ENCODE measurements at regions not wholly inside any gene's neighbourhood (a gene's known extent, or its start where the extent isn't known, plus 50 kb on each side); places are given as distances from the start of the nearest gene placed in this dataset.

DNA sequence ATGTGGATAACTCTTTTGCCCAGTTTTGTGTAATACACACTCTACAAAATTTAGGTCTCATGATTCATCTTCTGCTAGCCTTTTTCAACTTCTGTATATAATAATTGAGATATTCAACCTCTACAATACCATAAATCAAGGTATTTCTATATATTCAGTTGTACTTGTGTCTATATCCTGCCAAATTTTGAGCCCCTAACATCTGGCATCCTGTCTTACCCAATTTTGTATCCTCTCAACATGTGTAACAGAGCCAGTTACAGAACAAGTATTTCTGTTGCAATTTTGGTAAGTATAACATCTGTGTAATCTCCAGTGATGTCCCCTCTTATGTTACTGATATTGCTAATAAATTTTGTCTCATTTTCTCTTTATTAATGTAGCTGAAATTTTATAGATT lies 145.8 kb downstream of the TRIB2 start:
- H3K27me3 Mint-ChIP-seq: no peaks in the 10 kb centered on the region
- peaks cover 19% of the 10 kb centered on the region for H3K4me1 Mint-ChIP-seq (ENCODE audit: low read depth)
- CTCF ChIA-PET: no interaction called here
- H3K4me3 Mint-ChIP-seq: no peak overlapping the region
- DNase-seq: no peak
- peaks cover 34% of the 10 kb centered on the region for H3K9me3 Mint-ChIP-seq
- peaks cover 20% of the 10 kb centered on the region for H3K36me3 Mint-ChIP-seq
- H3K27ac Mint-ChIP-seq: no peak overlapping the region
- POLR2A ChIA-PET: no interaction called here
- intact Hi-C loops (cut with micrococcal nuclease): no loop called here

DNA sequence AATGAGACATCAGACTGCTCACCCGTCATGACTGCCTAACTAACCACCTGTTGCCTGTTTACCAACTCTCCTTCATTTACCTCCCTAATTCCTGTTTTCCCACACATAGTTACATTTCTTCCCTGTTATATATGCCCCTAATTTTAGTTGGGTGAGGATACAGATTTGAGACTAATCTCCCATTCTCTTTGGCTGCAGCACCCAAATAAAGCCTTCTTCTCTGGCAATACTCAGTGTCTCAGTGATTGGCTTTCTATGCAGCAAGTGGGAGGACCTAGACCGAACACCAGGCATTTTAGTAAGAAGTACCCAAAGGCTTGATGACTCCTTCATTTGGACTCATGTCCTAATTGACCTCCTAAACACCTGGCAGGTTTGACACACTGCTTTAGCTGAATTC lies 147.2 kb downstream of the TRIB2 start:
- POLR2A ChIA-PET: no interaction called here
- no peaks in the 10 kb centered on the region for H3K27me3 Mint-ChIP-seq
- CTCF ChIA-PET: no interaction called here
- no peak overlapping the region for H3K4me3 Mint-ChIP-seq
- intact Hi-C loops (cut with micrococcal nuclease): loop anchor here (1.0 kb wide), 1 partner anchor 64 kb away; no protein-coding TSS in a partner anchor
- peaks cover 19% of the 10 kb centered on the region for H3K4me1 Mint-ChIP-seq (ENCODE audit: low read depth)
- DNase-seq: no peak
- peaks cover 34% of the 10 kb centered on the region for H3K9me3 Mint-ChIP-seq
- no peak overlapping the region for H3K27ac Mint-ChIP-seq
- peaks cover 20% of the 10 kb centered on the region for H3K36me3 Mint-ChIP-seq

DNA sequence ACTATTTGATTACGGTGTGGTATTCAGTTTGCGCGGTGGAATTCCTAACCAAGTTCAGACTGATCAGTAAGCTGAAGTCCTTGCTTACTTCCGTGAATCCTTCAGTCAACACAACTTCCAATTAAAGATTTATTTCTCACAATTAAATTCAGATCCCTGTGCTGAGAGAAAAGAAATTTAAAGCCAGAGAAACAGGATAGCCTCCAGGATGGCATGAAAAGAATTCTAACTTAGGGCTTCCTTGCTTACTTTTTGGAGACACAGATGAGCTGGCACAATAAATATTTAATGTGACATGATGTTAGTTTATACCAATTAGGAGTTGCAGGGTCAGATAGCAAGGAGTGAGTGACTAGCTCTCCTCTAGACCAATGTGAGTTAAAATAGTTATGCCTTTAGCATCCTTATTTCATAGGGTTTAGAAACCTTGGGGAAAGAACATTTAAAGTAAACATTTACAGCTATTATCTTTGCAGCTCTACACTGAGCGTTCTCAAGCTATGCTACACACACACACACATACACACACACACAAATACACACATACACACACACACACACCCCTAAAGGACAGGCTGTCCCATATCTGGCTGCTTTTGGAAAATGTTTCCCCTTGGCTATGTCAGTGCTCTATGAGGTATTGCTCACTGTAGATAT lies 151.0 kb downstream of the TRIB2 start:
- H3K9me3 Mint-ChIP-seq: peaks cover 28% of the 10 kb centered on the region
- ChIA-PET CTCF (interaction anchor here (1.1 kb wide), 1 partner anchor 63 kb away, joined by 3 read pairs; no protein-coding TSS in a partner anchor), POLR2A (no interaction called here)
- intact Hi-C loops (cut with micrococcal nuclease): no loop called here
- no peaks in the 10 kb centered on the region for H3K4me1 Mint-ChIP-seq (ENCODE audit: low read depth)
- peaks cover 2% of the 10 kb centered on the region for H3K27me3 Mint-ChIP-seq
- no peak overlapping the region for H3K4me3 Mint-ChIP-seq
- H3K27ac Mint-ChIP-seq: no peak overlapping the region
- H3K36me3 Mint-ChIP-seq: peaks cover 17% of the 10 kb centered on the region
- DNase-seq: no peak

DNA sequence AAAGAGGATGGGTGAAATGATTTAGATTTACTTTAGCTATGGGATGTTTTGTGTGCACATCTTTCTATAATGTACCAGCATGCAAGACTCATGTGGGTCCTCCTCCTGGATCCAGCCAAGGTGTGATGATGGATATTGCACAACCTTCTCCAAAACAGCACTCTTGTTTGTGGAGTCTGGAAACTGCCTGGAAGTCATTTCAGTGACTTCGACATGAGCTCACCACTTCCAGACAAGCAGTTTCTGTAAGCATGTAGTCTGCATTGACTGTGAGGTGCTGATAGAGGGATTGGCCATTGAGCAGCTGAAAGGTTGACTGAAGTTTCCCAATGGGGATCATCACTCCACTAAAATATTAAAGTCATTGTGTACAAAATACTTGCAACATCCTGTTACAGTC lies 154.0 kb downstream of the TRIB2 start:
- Mint-ChIP-seq H3K9me3 (peaks cover 2% of the 10 kb centered on the region), H3K4me1 (ENCODE audit: low read depth) (no peaks in the 10 kb centered on the region)

DNA sequence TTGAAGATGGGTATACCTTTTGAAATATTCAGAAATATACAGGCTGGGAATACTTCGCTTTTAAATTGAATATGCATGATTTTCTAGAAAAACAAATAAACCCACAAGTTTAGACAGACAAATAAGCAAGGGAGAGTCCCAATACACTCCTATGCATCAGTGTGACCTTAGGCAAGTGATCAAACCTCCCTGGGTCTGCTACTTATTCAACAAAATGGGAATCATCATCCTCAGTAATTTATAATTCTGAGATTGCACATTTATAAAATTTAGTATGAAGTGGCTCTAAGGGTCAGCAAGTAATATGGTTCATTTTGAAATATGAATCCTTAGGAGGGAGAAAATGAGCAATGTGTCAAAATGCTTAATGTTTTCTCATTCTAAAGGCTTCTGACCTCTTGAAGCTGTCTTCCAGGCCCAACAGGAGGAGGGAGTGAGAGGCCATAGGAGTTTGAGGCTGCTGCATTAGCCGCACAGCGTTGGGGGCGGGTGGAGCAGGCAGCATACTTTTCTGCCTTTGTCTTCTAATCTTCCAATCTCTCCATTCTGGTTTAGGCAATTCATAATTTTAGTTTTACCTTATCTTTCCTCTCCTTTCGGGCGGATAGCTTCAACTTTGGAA lies 155.1 kb downstream of the TRIB2 start:
- Mint-ChIP-seq H3K27me3 (peaks cover 2% of the 10 kb centered on the region), H3K27ac (no peak overlapping the region), H3K9me3 (no peaks in the 10 kb centered on the region), H3K36me3 (no peaks in the 10 kb centered on the region), H3K4me3 (no peak overlapping the region), H3K4me1 (ENCODE audit: low read depth) (no peaks in the 10 kb centered on the region)
- ChIA-PET CTCF (no interaction called here), POLR2A (no interaction called here)
- intact Hi-C loops (cut with micrococcal nuclease): no loop called here
- no peak for DNase-seq

More for the DNA sequence above, 154.0 kb downstream of the TRIB2 start:
- no peak overlapping the region for H3K4me3 Mint-ChIP-seq
- H3K27ac Mint-ChIP-seq: no peak overlapping the region
- CTCF ChIA-PET: no interaction called here
- DNase-seq: no peak
- H3K27me3 Mint-ChIP-seq: peaks cover 2% of the 10 kb centered on the region
- peaks cover 4% of the 10 kb centered on the region for H3K36me3 Mint-ChIP-seq
- intact Hi-C loops (cut with micrococcal nuclease): no loop called here
- POLR2A ChIA-PET: no interaction called here

DNA sequence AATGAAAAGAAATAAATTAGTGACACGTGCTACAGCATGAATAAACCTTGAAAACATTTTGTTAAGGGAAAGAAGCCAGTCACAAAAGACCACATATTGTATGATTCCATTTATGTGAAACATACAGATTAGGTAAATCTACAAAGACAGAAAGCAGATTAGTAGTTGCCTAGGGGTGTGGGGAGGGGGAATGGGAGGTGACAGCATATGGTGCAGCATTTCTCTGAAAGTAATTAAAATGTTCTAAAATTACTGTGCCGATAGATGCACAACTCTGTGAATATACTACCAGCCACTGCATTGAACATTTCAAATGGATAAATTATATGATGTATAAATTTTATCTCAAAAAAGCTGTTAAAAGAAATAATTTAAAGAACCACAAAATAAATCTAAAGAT lies 161.0 kb downstream of the TRIB2 start:
- H3K4me1 Mint-ChIP-seq (ENCODE audit: low read depth): no peaks in the 10 kb centered on the region
- ChIA-PET CTCF (no interaction called here), POLR2A (no interaction called here)
- intact Hi-C loops (cut with micrococcal nuclease): no loop called here
- no peak for DNase-seq
- no peaks in the 10 kb centered on the region for H3K27me3 Mint-ChIP-seq
- H3K36me3 Mint-ChIP-seq: no peaks in the 10 kb centered on the region
- peaks cover 2% of the 10 kb centered on the region for H3K9me3 Mint-ChIP-seq
- no peak overlapping the region for H3K4me3 Mint-ChIP-seq
- no peak overlapping the region for H3K27ac Mint-ChIP-seq

DNA sequence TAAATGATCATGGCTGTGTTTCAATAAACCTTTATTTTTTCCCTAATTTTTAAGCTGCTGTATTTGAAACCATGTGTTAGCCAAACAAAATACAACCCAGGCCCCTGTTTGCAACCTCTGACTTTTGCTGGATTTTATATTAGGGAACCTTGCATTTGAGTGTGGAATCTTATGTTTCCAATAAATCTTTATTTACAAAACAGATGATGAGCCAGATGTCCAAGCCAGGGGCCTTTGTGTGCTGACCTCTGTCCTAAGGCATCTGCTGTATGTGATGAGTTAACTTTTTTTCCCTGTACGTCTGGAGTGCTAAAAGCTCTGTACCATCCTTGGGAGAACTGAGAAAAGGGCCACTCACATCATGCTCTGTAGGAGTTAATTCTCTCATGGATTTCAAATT lies 162.9 kb downstream of the TRIB2 start:
- Mint-ChIP-seq H3K36me3 (no peaks in the 10 kb centered on the region), H3K4me1 (ENCODE audit: low read depth) (no peaks in the 10 kb centered on the region), H3K4me3 (no peak overlapping the region), H3K27me3 (no peaks in the 10 kb centered on the region), H3K9me3 (peaks cover 2% of the 10 kb centered on the region), H3K27ac (no peak overlapping the region)
- POLR2A ChIA-PET: no interaction called here
- CTCF ChIA-PET: no interaction called here
- intact Hi-C loops (cut with micrococcal nuclease): no loop called here
- no peak for DNase-seq

DNA sequence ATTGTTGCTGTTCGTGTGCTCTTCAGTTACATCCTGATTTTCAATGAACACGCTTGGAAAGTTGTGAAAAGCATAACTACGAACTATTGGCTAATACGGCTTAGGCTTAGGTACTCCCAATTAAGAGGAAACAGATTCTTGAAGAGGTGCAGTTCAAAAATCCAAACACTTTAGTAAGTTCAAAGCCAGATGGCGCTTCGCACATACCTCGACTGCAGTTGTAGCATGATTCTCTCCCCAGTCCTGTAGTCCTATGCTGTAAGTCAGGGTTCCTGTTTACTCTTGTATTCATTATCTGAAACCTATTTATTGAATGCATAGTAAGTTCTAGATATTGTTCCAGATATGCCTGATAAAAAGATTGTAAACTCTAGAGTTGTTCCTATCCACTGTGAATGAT lies 165.2 kb downstream of the TRIB2 start:
- H3K4me3 Mint-ChIP-seq: no peak overlapping the region
- H3K36me3 Mint-ChIP-seq: no peaks in the 10 kb centered on the region
- no peaks in the 10 kb centered on the region for H3K4me1 Mint-ChIP-seq (ENCODE audit: low read depth)
- no peaks in the 10 kb centered on the region for H3K27me3 Mint-ChIP-seq
- H3K9me3 Mint-ChIP-seq: peaks cover 2% of the 10 kb centered on the region
- CTCF ChIA-PET: no interaction called here
- intact Hi-C loops (cut with micrococcal nuclease): no loop called here
- H3K27ac Mint-ChIP-seq: no peak overlapping the region
- no peak for DNase-seq
- POLR2A ChIA-PET: no interaction called here

DNA sequence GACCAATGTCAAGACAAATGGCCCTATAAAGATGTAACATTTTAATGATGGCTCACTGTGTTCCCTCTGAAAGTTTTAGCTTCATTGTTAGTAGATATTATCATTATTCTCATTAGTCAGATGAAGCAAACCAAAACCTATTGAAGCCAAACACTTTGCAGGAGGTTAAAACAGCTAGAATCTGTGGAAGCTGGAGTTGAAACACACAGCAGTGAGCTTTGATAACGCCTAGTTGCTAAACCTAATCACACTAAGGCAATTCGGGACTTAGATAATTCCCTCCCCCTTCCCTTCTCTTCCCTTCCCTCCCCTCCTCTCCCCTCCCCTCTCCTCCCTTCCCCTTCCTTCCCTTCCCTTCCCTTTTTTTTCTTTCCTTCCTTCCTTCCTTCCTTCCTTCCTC lies 165.7 kb downstream of the TRIB2 start:
- no peak overlapping the region for H3K4me3 Mint-ChIP-seq

DNA sequence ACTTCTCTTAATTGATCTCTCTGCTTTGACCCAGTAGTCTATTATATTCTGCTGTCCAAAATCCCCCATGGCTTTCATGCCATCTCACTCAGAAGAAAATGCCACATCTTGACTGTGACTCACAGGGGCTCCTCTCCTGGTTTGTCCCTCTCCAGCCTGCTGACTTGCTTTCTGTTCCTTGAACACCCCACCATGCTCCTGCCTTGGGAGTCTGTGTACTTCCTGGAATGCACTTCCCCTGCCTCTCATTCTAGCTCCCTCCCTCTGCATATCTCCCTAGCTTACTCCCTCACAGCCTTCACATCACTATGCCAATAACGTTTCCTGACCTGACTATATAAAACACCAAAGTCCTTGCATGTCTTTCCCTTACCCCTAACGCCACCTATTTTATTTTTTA lies 167.2 kb downstream of the TRIB2 start:
- Mint-ChIP-seq H3K36me3 (no peaks in the 10 kb centered on the region), H3K27me3 (no peaks in the 10 kb centered on the region), H3K4me3 (no peak overlapping the region), H3K4me1 (ENCODE audit: low read depth) (no peaks in the 10 kb centered on the region), H3K27ac (no peak overlapping the region), H3K9me3 (no peaks in the 10 kb centered on the region)
- ChIA-PET CTCF (no interaction called here), POLR2A (no interaction called here)
- intact Hi-C loops (cut with micrococcal nuclease): no loop called here
- DNase-seq: no peak

More for the DNA sequence above, 165.7 kb downstream of the TRIB2 start:
- ChIA-PET CTCF (no interaction called here), POLR2A (no interaction called here)
- H3K27ac Mint-ChIP-seq: no peak overlapping the region
- H3K4me1 Mint-ChIP-seq (ENCODE audit: low read depth): no peaks in the 10 kb centered on the region
- no peak for DNase-seq
- no peaks in the 10 kb centered on the region for H3K36me3 Mint-ChIP-seq
- intact Hi-C loops (cut with micrococcal nuclease): no loop called here
- peaks cover 2% of the 10 kb centered on the region for H3K9me3 Mint-ChIP-seq
- H3K27me3 Mint-ChIP-seq: no peaks in the 10 kb centered on the region

DNA sequence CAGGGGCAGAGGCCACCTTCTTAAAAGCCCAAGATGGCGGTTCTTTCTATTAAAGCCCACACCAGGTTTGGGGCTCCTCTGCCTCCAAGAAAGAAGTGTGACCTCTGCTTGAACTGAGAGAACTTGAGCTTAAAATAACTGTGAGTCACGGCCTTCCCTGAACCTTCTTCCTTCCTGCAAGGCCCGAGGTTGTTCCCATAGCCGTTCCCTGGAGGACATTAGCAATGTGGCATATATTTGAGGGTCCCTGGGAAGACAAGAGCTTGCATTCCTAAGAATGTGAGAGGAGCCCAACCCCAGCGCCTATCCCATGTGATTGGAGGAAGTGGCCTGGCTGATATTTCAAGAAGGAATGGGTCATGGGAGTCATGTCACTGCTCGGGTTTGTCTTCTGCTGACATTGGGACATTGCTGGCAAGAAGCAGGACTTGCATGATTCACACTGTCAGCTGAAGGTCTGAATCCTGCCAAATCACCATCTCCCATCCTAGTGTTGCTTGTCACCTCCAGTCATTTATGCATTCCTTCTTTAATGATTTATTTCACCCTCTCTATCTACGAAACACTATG lies 168.1 kb downstream of the TRIB2 start:
- ChIA-PET CTCF (interaction anchor here (1.0 kb wide), 1 partner anchor 46 kb away, joined by 3 read pairs; no protein-coding TSS in a partner anchor), POLR2A (no interaction called here)
- no peak for DNase-seq
- Mint-ChIP-seq H3K27ac (no peak overlapping the region), H3K36me3 (no peaks in the 10 kb centered on the region), H3K27me3 (no peaks in the 10 kb centered on the region), H3K4me3 (no peak overlapping the region), H3K4me1 (ENCODE audit: low read depth) (no peaks in the 10 kb centered on the region), H3K9me3 (no peaks in the 10 kb centered on the region)
- intact Hi-C loops (cut with micrococcal nuclease): no loop called here

DNA sequence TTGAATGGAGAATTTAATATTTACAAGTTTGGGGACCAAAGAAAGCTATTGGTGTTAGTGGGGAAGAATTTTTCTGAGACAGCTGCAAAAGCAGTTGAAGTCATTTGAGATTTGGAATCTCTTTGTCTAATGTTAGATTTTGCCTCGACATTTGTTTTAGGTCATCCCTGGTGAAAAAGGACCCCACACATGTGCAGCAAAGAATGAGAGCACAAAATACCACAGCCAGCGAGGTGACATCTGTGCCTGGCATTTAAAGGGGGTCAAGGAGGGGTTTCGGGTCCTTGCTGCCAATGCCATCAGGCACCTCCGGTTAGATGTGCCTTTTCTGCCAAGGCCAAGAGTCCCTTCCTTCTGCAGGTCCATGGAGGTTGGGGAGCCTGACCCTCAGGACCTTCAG lies 173.3 kb downstream of the TRIB2 start:
- DNase-seq: no peak
- Mint-ChIP-seq H3K4me3 (no peak overlapping the region), H3K27me3 (no peaks in the 10 kb centered on the region), H3K27ac (no peak overlapping the region), H3K36me3 (peaks cover 2% of the 10 kb centered on the region), H3K4me1 (ENCODE audit: low read depth) (no peaks in the 10 kb centered on the region), H3K9me3 (peaks cover 18% of the 10 kb centered on the region)
- intact Hi-C loops (cut with micrococcal nuclease): no loop called here
- ChIA-PET POLR2A (no interaction called here), CTCF (no interaction called here)

DNA sequence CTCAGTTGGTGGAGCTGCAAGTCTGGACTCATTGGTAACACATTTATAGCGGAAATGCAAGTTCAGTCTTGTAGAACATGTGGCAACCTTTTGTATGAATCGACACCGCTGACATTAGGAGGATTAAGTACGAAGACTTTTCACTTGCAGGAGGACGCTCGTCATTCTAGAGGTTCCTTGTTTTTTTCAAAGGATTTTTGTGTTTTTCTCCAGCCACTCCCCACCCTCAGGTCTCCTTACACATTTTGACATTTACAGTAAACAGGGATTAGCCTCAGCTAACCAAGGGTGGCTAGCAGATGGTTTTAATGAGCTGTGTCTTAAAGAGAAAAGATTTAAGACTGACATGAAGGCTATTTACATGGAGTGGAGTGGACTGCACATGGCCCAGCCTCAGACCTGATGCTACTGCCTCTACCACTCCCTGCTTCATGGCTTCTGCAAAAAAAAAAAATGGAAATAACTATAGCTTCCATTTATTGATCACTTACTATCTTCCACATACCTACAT lies 173.8 kb downstream of the TRIB2 start:
- Mint-ChIP-seq H3K27me3 (no peaks in the 10 kb centered on the region), H3K4me3 (no peak overlapping the region), H3K4me1 (ENCODE audit: low read depth) (no peaks in the 10 kb centered on the region), H3K27ac (no peak overlapping the region), H3K9me3 (peaks cover 23% of the 10 kb centered on the region), H3K36me3 (peaks cover 2% of the 10 kb centered on the region)
- intact Hi-C loops (cut with micrococcal nuclease): no loop called here
- ChIA-PET POLR2A (no interaction called here), CTCF (no interaction called here)
- no peak for DNase-seq

All from activated CD4-positive, alpha-beta memory T cell treated with anti-CD3 and anti-CD28 coated beads for 36 hours (primary cell).